Liver (tissue), 8 donors: ENCODE measurements at regions not wholly inside any gene's neighbourhood (a gene's known extent, or its start where the extent isn't known, plus 50 kb on each side); places are given as distances from the start of the nearest gene placed in this dataset.

ENCODE experiments used
- DNase-seq: peaks from one replicate; pipeline ENCODE4 v3.0.0-alpha.2; 2017; ENCODE audit warnings: low spot score
- H3K27ac ChIP-seq, 2 donors: one replicate each; pipeline ENCODE4 v1.7.0; 2013; ENCODE audit warnings: inconsistent platforms in 2 of 2, low read length in 2 of 2, control low read depth in 1 of 2, low read depth in 1 of 2, mild to moderate bottlenecking in 1 of 2
- H3K27me3 ChIP-seq, 4 donors: one replicate each; pipeline versions ENCODE4 v1.6.1 to v1.7.0; 2013; ENCODE audit warnings: low read length in 3 of 4, inconsistent platforms in 1 of 4, mild to moderate bottlenecking in 1 of 4, moderate library complexity in 1 of 4; ENCODE audit not compliant: control insufficient read depth in 4 of 4, insufficient read depth in 4 of 4
- H3K36me3 ChIP-seq, 4 donors: one replicate each; pipeline versions ENCODE4 v1.6.1 to v1.7.0; 2013; ENCODE audit warnings: low read length in 3 of 4, mild to moderate bottlenecking in 3 of 4, low read depth in 1 of 4, moderate library complexity in 1 of 4; ENCODE audit not compliant: control insufficient read depth in 4 of 4, insufficient read depth in 3 of 4
- H3K4me1 ChIP-seq, 4 donors: one replicate each; pipeline versions ENCODE4 v1.6.1 to v1.7.0; 2013; ENCODE audit warnings: low read length in 3 of 4, mild to moderate bottlenecking in 3 of 4, moderate library complexity in 1 of 4; ENCODE audit not compliant: control insufficient read depth in 4 of 4, insufficient read depth in 4 of 4
- H3K4me3 ChIP-seq, 3 donors: one replicate each; pipeline versions ENCODE4 v1.6.1 to v1.7.0; 2013; ENCODE audit warnings: low read length in 3 of 3, control low read depth in 1 of 3, low read depth in 1 of 3, mild to moderate bottlenecking in 1 of 3
- H3K9ac ChIP-seq, 2 donors: one replicate each; pipeline ENCODE4 v1.7.0; 2013; ENCODE audit warnings: low read length in 2 of 2, mild to moderate bottlenecking in 2 of 2, moderate library complexity in 2 of 2, control low read depth in 1 of 2, low read depth in 1 of 2
- H3K9me3 ChIP-seq, 4 donors: one replicate each; pipeline versions ENCODE4 v1.6.1 to v1.7.0; 2013; ENCODE audit warnings: low read length in 3 of 4; ENCODE audit not compliant: control insufficient read depth in 4 of 4
- ATF3 ChIP-seq: IDR thresholded peaks from 2 replicates; pipeline ENCODE4 v1.6.1; 2016; ENCODE audit warnings: antibody characterized with exemption
- CTCF ChIP-seq: fragments of 150-350 bp; IDR thresholded peaks from 2 replicates; pipeline ENCODE4 v1.5.1; 2017; ENCODE audit warnings: improper control_type of control experiment, low read depth, low read length; ENCODE audit not compliant: missing input control
- EGR1 ChIP-seq, 2 donors: IDR thresholded peaks; 2 replicates each; pipeline ENCODE4 v1.6.1; 2016 to 2018; ENCODE audit warnings: antibody characterized with exemption in 2 of 2, low read depth in 2 of 2
- FOXA1 ChIP-seq: IDR thresholded peaks from 2 replicates; pipeline ENCODE4 v1.6.1; 2016; ENCODE audit warnings: antibody characterized with exemption
- FOXA2 ChIP-seq: IDR thresholded peaks from 2 replicates; pipeline ENCODE4 v1.6.1; 2016; ENCODE audit warnings: antibody characterized with exemption
- GABPA ChIP-seq, 2 donors: IDR thresholded peaks in 1 of 2; conservative IDR thresholded peaks in 1 of 2; 2 replicates each; pipeline ENCODE4 v1.6.1; 2016; ENCODE audit warnings: antibody characterized with exemption in 2 of 2, mild to moderate bottlenecking in 1 of 2, moderate library complexity in 1 of 2
- HNF4A ChIP-seq, 2 donors: conservative IDR thresholded peaks; 2 replicates each; pipeline ENCODE4 v1.6.1; 2016; ENCODE audit warnings: antibody characterized with exemption in 2 of 2, mild to moderate bottlenecking in 2 of 2
- HNF4G ChIP-seq: IDR thresholded peaks from 2 replicates; pipeline ENCODE4 v1.6.1; 2016; ENCODE audit warnings: antibody characterized with exemption
- JUND ChIP-seq, 2 donors: IDR thresholded peaks; 2 replicates each; pipeline ENCODE4 v1.6.1; 2016; ENCODE audit warnings: antibody characterized with exemption in 2 of 2
- MAX ChIP-seq: IDR thresholded peaks from 2 replicates; pipeline ENCODE4 v1.6.1; 2016; ENCODE audit warnings: antibody characterized with exemption
- NR2F2 ChIP-seq: IDR thresholded peaks from 2 replicates; pipeline ENCODE4 v1.6.1; 2016; ENCODE audit warnings: antibody characterized with exemption
- REST ChIP-seq: IDR thresholded peaks from 2 replicates; pipeline ENCODE4 v1.6.1; 2016; ENCODE audit warnings: antibody characterized with exemption, mild to moderate bottlenecking
- RXRA ChIP-seq, 2 donors: IDR thresholded peaks; 2 replicates each; pipeline ENCODE4 v1.6.1; 2017 to 2018; ENCODE audit warnings: antibody characterized with exemption in 2 of 2, mild to moderate bottlenecking in 1 of 2
- SP1 ChIP-seq: IDR thresholded peaks from 2 replicates; pipeline ENCODE4 v1.6.1; 2018; ENCODE audit warnings: antibody characterized with exemption, mild to moderate bottlenecking
- TAF1 ChIP-seq: conservative IDR thresholded peaks from 2 replicates; pipeline ENCODE4 v1.6.1; 2016; ENCODE audit warnings: antibody characterized with exemption, mild to moderate bottlenecking
- YY1 ChIP-seq: IDR thresholded peaks from 2 replicates; pipeline ENCODE4 v1.6.1; 2016; ENCODE audit warnings: antibody characterized with exemption, mild to moderate bottlenecking
- ZBTB33 ChIP-seq: IDR thresholded peaks from 2 replicates; pipeline ENCODE4 v1.6.1; 2016; ENCODE audit warnings: antibody characterized with exemption
- WGBS: extraction: QIAGEN DNeasy Blood & Tissue Kit; methylation state at CpG from one replicate; pipeline ENCODE4 v1.1.7; 2013; 5-methylcytosine and 5-hydroxymethylcytosine counted together
- donor health status: healthy.
- donor health status: healthy.
- donor health status: healthy.
- donor health status: healthy.
- donor health status: healthy.

GRCh38 chr3:176769547-176770190 lies 427.6 kb downstream of the TBL1XR1 start:
- Histone ChIP-seq H3K36me3 (no peaks in the 10 kb centered on the region), H3K27ac (no peak overlapping the region), H3K9ac (no peak overlapping the region), H3K4me1 (no peaks in the 10 kb centered on the region), H3K27me3 (no peaks in the 10 kb centered on the region), H3K4me3 (no peak overlapping the region), H3K9me3 (peaks cover 0 to 13% (median 4%) of the 10 kb centered on the region in 4 donors)
- 74% methylated on average over 1 of the region's 1 CpG for WGBS
- no peak for DNase-seq
- TF ChIP-seq ZBTB33 (no peak), ATF3 (no peak), REST (no peak), EGR1 (IDR thresholded peaks at IDR 0.05; ENCODE audit: low read depth in 2 of 2) (no peak), JUND (IDR thresholded peaks at IDR 0.05) (no peak), FOXA1 (no peak), CTCF (no peak), MAX (no peak), NR2F2 (no peak), YY1 (no peak), RXRA (IDR thresholded peaks at IDR 0.05) (no peak), HNF4A (conservative IDR thresholded peaks at IDR 0.05) (no peak), HNF4G (no peak), TAF1 (no peak), FOXA2 (no peak), GABPA (IDR thresholded peaks at IDR 0.05 in 1 of 2, conservative IDR thresholded peaks at IDR 0.05 in 1 of 2) (no peak), SP1 (no peak)
